Inferior parietal cortex (tissue), 1 donor: ENCODE measurements at regions not wholly inside any gene's neighbourhood (a gene's known extent, or its start where the extent isn't known, plus 50 kb on each side); places are given as distances from the start of the nearest gene placed in this dataset.
"Not testable (repeated sequence)": the region's sequence is repeated elsewhere in the genome, so short reads cannot be mapped to it uniquely, and the experiment has no call there.

ENCODE experiments used
- DNase-seq: peaks from one replicate; pipeline ENCODE4 v3.0.0-alpha.2; 2016; ENCODE audit errors: extremely low spot score

GRCh38 chr13:44711706-44712105 lies 135.6 kb upstream of the TSC22D1 start:
- no peak for DNase-seq

GRCh38 chr13:44710576-44710975 lies 134.4 kb upstream of the TSC22D1 start:
- DNase-seq = no peak

- not testable (repeated sequence) for DNase-seq
Measured at GRCh38 chr13:44704811-44705210, 128.7 kb upstream of the TSC22D1 start.

- no peak for DNase-seq
Measured at GRCh38 chr13:44703371-44703770, 127.2 kb upstream of the TSC22D1 start.

- DNase-seq = peak; percentile 49
Measured at GRCh38 chr13:44698066-44698465, 121.9 kb upstream of the TSC22D1 start.

- no peak for DNase-seq
Measured at GRCh38 chr13:44697058-44697457, 120.9 kb upstream of the TSC22D1 start.

GRCh38 chr13:44695520-44695919 lies 119.4 kb upstream of the TSC22D1 start:
- DNase-seq = no peak

GRCh38 chr13:44694842-44695241 lies 118.7 kb upstream of the TSC22D1 start:
- no peak for DNase-seq

GRCh38 chr13:44694291-44694690 lies 118.2 kb upstream of the TSC22D1 start:
- no peak for DNase-seq

- no peak for DNase-seq
Measured at GRCh38 chr13:44693156-44693764, 117.1 kb upstream of the TSC22D1 start.

- DNase-seq = no peak
Measured at GRCh38 chr13:44692173-44692713, 116.1 kb upstream of the TSC22D1 start.

GRCh38 chr13:44690376-44690775 lies 114.2 kb upstream of the TSC22D1 start:
- DNase-seq = no peak

GRCh38 chr13:44688652-44689051 lies 112.5 kb upstream of the TSC22D1 start:
- DNase-seq = no peak

GRCh38 chr13:44686531-44686934 lies 110.4 kb upstream of the TSC22D1 start:
- DNase-seq = no peak

- DNase-seq = no peak
Measured at GRCh38 chr13:44685641-44686040, 109.5 kb upstream of the TSC22D1 start.

- DNase-seq = not testable (repeated sequence)
Measured at GRCh38 chr13:44682416-44682815, 106.3 kb upstream of the TSC22D1 start.

- DNase-seq = no peak
Measured at GRCh38 chr13:44680746-44681355, 104.7 kb upstream of the TSC22D1 start.

- no peak for DNase-seq
Measured at GRCh38 chr13:44679597-44679996, 103.5 kb upstream of the TSC22D1 start.

- no peak for DNase-seq
Measured at GRCh38 chr13:44678197-44678596, 102.1 kb upstream of the TSC22D1 start.

- DNase-seq = no peak
Measured at GRCh38 chr13:44676534-44676933, 100.4 kb upstream of the TSC22D1 start.

GRCh38 chr13:44669534-44669933 lies 93.4 kb upstream of the TSC22D1 start:
- DNase-seq = no peak

- no peak for DNase-seq
Measured at GRCh38 chr13:44668688-44669087, 92.6 kb upstream of the TSC22D1 start.

GRCh38 chr13:44667943-44668342 lies 91.8 kb upstream of the TSC22D1 start:
- DNase-seq = no peak
